Progenitor cell of endocrine pancreas (in vitro differentiated cells): ENCODE measurements at regions not wholly inside any gene's neighbourhood (a gene's known extent, or its start where the extent isn't known, plus 50 kb on each side); places are given as distances from the start of the nearest gene placed in this dataset.

Experiments
- DNase-seq: peaks from one replicate; pipeline ENCODE4 v3.0.0; 2021; ENCODE audit warnings: low spot score; ENCODE audit not compliant: unreplicated experiment
- H3K27ac Mint-ChIP-seq: 2 replicates; pipeline ENCODE4 v1.8.0; 2021; ENCODE audit warnings: mild to moderate bottlenecking, moderate library complexity, mixed read lengths
- H3K27me3 Mint-ChIP-seq: 2 replicates; pipeline ENCODE4 v1.8.0; 2021; ENCODE audit warnings: mixed read lengths
- H3K36me3 Mint-ChIP-seq: 2 replicates; pipeline ENCODE4 v1.8.0; 2022; ENCODE audit warnings: mixed read lengths; ENCODE audit not compliant: insufficient read depth
- H3K4me1 Mint-ChIP-seq: 2 replicates; pipeline ENCODE4 v1.8.0; 2021; ENCODE audit warnings: low read depth, mixed read lengths
- H3K4me3 Mint-ChIP-seq: 2 replicates; pipeline ENCODE4 v1.8.0; 2021; ENCODE audit warnings: low read depth, mild to moderate bottlenecking, moderate library complexity, mixed read lengths
- H3K9me3 Mint-ChIP-seq: 2 replicates; pipeline ENCODE4 v1.8.0; 2021; ENCODE audit warnings: low read depth, mixed read lengths
- TF ChIP-seq, protein P1 (sequence below): fragments of 200-600 bp; sonication (generic); IDR thresholded peaks from one replicate; pipeline ENCODE4 v1.5.0; 2021; ENCODE audit warnings: antibody characterized with exemption, mild to moderate bottlenecking; ENCODE audit not compliant: unreplicated experiment

DNA sequence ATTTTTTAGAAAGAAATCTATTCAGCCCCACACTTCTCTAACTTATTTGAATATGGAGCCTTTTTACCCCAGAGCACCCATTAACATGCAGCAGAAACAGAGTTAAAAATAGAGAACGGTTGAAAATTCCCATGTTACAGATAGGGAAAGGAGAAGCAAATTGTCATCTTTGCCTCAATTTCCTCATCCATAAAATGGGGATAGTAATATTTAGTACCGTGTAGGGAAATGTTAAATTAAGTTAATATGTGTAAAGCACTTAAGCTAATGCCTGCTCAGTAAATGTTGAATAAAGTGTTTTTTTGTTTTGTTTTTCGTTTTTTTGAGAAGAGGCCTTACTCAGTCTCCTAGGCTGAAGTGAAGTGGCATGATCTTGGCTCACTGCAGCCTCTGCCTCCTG lies 50.3 kb downstream of the NAV1 start:
- no peak for DNase-seq
- H3K27ac Mint-ChIP-seq = no peak overlapping the region

GRCh38 chr1:201590474-201590873 lies 51.5 kb downstream of the NAV1 start:
- Mint-ChIP-seq H3K36me3 (no peaks in the 10 kb centered on the region), H3K4me3 (no peak overlapping the region), H3K27ac (no peak overlapping the region), H3K27me3 (no peaks in the 10 kb centered on the region), H3K9me3 (no peaks in the 10 kb centered on the region), H3K4me1 (no peaks in the 10 kb centered on the region)
- DNase-seq = no peak
- TF ChIP-seq, protein P1, sequence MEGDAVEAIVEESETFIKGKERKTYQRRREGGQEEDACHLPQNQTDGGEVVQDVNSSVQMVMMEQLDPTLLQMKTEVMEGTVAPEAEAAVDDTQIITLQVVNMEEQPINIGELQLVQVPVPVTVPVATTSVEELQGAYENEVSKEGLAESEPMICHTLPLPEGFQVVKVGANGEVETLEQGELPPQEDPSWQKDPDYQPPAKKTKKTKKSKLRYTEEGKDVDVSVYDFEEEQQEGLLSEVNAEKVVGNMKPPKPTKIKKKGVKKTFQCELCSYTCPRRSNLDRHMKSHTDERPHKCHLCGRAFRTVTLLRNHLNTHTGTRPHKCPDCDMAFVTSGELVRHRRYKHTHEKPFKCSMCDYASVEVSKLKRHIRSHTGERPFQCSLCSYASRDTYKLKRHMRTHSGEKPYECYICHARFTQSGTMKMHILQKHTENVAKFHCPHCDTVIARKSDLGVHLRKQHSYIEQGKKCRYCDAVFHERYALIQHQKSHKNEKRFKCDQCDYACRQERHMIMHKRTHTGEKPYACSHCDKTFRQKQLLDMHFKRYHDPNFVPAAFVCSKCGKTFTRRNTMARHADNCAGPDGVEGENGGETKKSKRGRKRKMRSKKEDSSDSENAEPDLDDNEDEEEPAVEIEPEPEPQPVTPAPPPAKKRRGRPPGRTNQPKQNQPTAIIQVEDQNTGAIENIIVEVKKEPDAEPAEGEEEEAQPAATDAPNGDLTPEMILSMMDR = no peak

More for the DNA sequence above, 50.3 kb downstream of the NAV1 start:
- H3K4me3 Mint-ChIP-seq = no peak overlapping the region
- TF ChIP-seq, protein P1 = no peak
- no peaks in the 10 kb centered on the region for H3K4me1 Mint-ChIP-seq
- no peaks in the 10 kb centered on the region for H3K9me3 Mint-ChIP-seq
- H3K36me3 Mint-ChIP-seq = no peaks in the 10 kb centered on the region
- H3K27me3 Mint-ChIP-seq = no peaks in the 10 kb centered on the region

DNA sequence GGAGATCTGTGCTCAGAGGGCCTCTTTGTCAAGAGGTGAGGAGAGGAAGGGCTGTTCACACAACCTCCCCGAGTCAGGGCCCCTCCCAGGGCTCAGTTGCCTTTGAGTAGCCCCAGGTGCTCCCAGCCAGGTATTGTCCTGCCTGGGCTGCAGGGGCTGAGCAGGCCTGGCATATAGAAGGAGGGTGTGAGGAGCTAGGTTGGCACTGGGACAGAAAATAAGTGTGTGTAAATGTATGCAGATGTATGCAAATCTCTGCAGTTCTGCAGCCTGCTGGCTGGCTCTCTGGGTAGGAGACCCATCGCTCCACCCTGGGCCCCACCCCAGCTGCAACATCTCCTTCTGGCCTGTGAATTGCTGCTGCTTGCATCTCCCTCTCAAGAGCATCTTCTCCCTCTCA lies 52.4 kb downstream of the NAV1 start:
- Mint-ChIP-seq H3K4me1 (no peaks in the 10 kb centered on the region), H3K27ac (no peak overlapping the region), H3K9me3 (no peaks in the 10 kb centered on the region), H3K36me3 (no peaks in the 10 kb centered on the region), H3K27me3 (no peaks in the 10 kb centered on the region), H3K4me3 (no peak overlapping the region)
- DNase-seq = no peak
- TF ChIP-seq, protein P1 = no peak

GRCh38 chr1:201591981-201592380 lies 53.1 kb downstream of the NAV1 start:
- H3K4me1 Mint-ChIP-seq = no peaks in the 10 kb centered on the region
- H3K36me3 Mint-ChIP-seq = no peaks in the 10 kb centered on the region
- TF ChIP-seq, protein P1 = no peak
- no peak overlapping the region for H3K27ac Mint-ChIP-seq
- H3K27me3 Mint-ChIP-seq = no peaks in the 10 kb centered on the region
- no peaks in the 10 kb centered on the region for H3K9me3 Mint-ChIP-seq
- no peak for DNase-seq
- H3K4me3 Mint-ChIP-seq = no peak overlapping the region

- no peak for DNase-seq
- no peak overlapping the region for H3K27ac Mint-ChIP-seq
- no peak overlapping the region for H3K4me3 Mint-ChIP-seq
- TF ChIP-seq, protein P1 = no peak
- no peaks in the 10 kb centered on the region for H3K27me3 Mint-ChIP-seq
- H3K36me3 Mint-ChIP-seq = no peaks in the 10 kb centered on the region
- no peaks in the 10 kb centered on the region for H3K4me1 Mint-ChIP-seq
- H3K9me3 Mint-ChIP-seq = no peaks in the 10 kb centered on the region
Measured at GRCh38 chr1:201593200-201593921, 54.4 kb downstream of the NAV1 start.
